NCI-H748 (cell line): ENCODE measurements at regions not wholly inside any gene's neighbourhood (a gene's known extent, or its start where the extent isn't known, plus 50 kb on each side); places are given as distances from the start of the nearest gene placed in this dataset.
"Not testable (repeated sequence)": the region's sequence is repeated elsewhere in the genome, so short reads cannot be mapped to it uniquely, and the experiment has no call there.

Source experiments
- DNase-seq: peaks from one replicate; lab custom pipeline; 2025; ENCODE audit not compliant: unreplicated experiment; lab: John Stamatoyannopoulos, UW

GRCh38 chr6:112927641-112928320 is 580.7 kb downstream of the RFPL4B start:
- DNase-seq = no peak

- DNase-seq = no peak
Measured at GRCh38 chr6:112929641-112930040, 582.5 kb downstream of the RFPL4B start.

- no peak for DNase-seq
Measured at GRCh38 chr6:112931832-112932231, 584.7 kb downstream of the RFPL4B start.

- no peak for DNase-seq
Measured at GRCh38 chr6:112933947-112934346, 586.8 kb downstream of the RFPL4B start.

GRCh38 chr6:112934433-112935327 is 587.5 kb downstream of the RFPL4B start:
- no peak for DNase-seq

- no peak for DNase-seq
Measured at GRCh38 chr6:112935402-112936078, 588.4 kb downstream of the RFPL4B start.

GRCh38 chr6:112936079-112936472 is 588.9 kb downstream of the RFPL4B start:
- DNase-seq = no peak

- no peak for DNase-seq
Measured at GRCh38 chr6:112936504-112936903, 589.4 kb downstream of the RFPL4B start.

GRCh38 chr6:112937690-112938089 is 590.6 kb downstream of the RFPL4B start:
- DNase-seq = not testable (repeated sequence)

GRCh38 chr6:112938650-112939049 is 591.5 kb downstream of the RFPL4B start:
- DNase-seq = no peak

- DNase-seq = peak; percentile 92
Measured at GRCh38 chr6:112939563-112939962, 592.4 kb downstream of the RFPL4B start.

- no peak for DNase-seq
Measured at GRCh38 chr6:112941613-112942012, 594.5 kb downstream of the RFPL4B start.

GRCh38 chr6:112946051-112946450 is 598.9 kb downstream of the RFPL4B start:
- no peak for DNase-seq

- no peak for DNase-seq
Measured at GRCh38 chr6:112947507-112947906, 600.4 kb downstream of the RFPL4B start.

GRCh38 chr6:112951829-112952228 is 604.7 kb downstream of the RFPL4B start:
- peak; percentile 88 for DNase-seq

- DNase-seq = not testable (repeated sequence)
Measured at GRCh38 chr6:112955743-112956142, 608.6 kb downstream of the RFPL4B start.

- no peak for DNase-seq
Measured at GRCh38 chr6:112956696-112957535, 609.8 kb downstream of the RFPL4B start.

- DNase-seq = no peak
Measured at GRCh38 chr6:112957536-112957916, 610.4 kb downstream of the RFPL4B start.

- DNase-seq = not testable (repeated sequence)
Measured at GRCh38 chr6:112960130-112960529, 613.0 kb downstream of the RFPL4B start.

GRCh38 chr6:112967974-112968373 is 620.8 kb downstream of the RFPL4B start:
- DNase-seq = no peak

- no peak for DNase-seq
Measured at GRCh38 chr6:112971651-112972050, 624.5 kb downstream of the RFPL4B start.
